NK-92 treated with Interleukin-12 subunit alpha and Interleukin-12 subunit beta, amount 100 ng/mL, for 24 hours (cell line): ENCODE measurements at regions not wholly inside any gene's neighbourhood (a gene's known extent, or its start where the extent isn't known, plus 50 kb on each side); places are given as distances from the start of the nearest gene placed in this dataset.
"Not testable (repeated sequence)": the region's sequence is repeated elsewhere in the genome, so short reads cannot be mapped to it uniquely, and the experiment has no call there.

Experiments used
- DNase-seq: peaks from one replicate; lab custom pipeline; 2025; lab: John Stamatoyannopoulos, UW

GRCh38 chr2:226578879-226579278 is 220.7 kb downstream of the IRS1 start:
- no peak for DNase-seq

- no peak for DNase-seq
Observed at GRCh38 chr2:226578373-226578772, 221.2 kb downstream of the IRS1 start.

- no peak for DNase-seq
Observed at GRCh38 chr2:226575928-226576327, 223.7 kb downstream of the IRS1 start.

- DNase-seq, result no peak
Observed at GRCh38 chr2:226573158-226573557, 226.5 kb downstream of the IRS1 start.

GRCh38 chr2:226564667-226565066 is 235.0 kb downstream of the IRS1 start:
- no peak for DNase-seq

- DNase-seq, result no peak
Observed at GRCh38 chr2:226561962-226562361, 237.7 kb downstream of the IRS1 start.

GRCh38 chr2:226560325-226560724 is 239.3 kb downstream of the IRS1 start:
- DNase-seq, result no peak

- no peak for DNase-seq
Observed at GRCh38 chr2:226559536-226559935, 240.1 kb downstream of the IRS1 start.

- no peak for DNase-seq
Observed at GRCh38 chr2:226558418-226558817, 241.2 kb downstream of the IRS1 start.

GRCh38 chr2:226556050-226556449 is 243.6 kb downstream of the IRS1 start:
- DNase-seq, result no peak

- DNase-seq, result no peak
Observed at GRCh38 chr2:226554701-226555100, 244.9 kb downstream of the IRS1 start.

- no peak for DNase-seq
Observed at GRCh38 chr2:226553333-226553732, 246.3 kb downstream of the IRS1 start.

GRCh38 chr2:226552571-226553285 is 246.9 kb downstream of the IRS1 start:
- no peak for DNase-seq

GRCh38 chr2:226551522-226552250 is 247.9 kb downstream of the IRS1 start:
- no peak for DNase-seq

- DNase-seq, result no peak
Observed at GRCh38 chr2:226550801-226551200, 248.8 kb downstream of the IRS1 start.

- no peak for DNase-seq
Observed at GRCh38 chr2:226548732-226549131, 250.9 kb downstream of the IRS1 start.

GRCh38 chr2:226544596-226545210 is 254.9 kb downstream of the IRS1 start:
- DNase-seq, result no peak

- no peak for DNase-seq
Observed at GRCh38 chr2:226540204-226540994, 259.2 kb downstream of the IRS1 start.

- no peak for DNase-seq
Observed at GRCh38 chr2:226536410-226536809, 263.2 kb downstream of the IRS1 start.

- DNase-seq, result not testable (repeated sequence)
Observed at GRCh38 chr2:226532976-226533375, 266.6 kb downstream of the IRS1 start.

- DNase-seq, result no peak
Observed at GRCh38 chr2:226531061-226531810, 268.4 kb downstream of the IRS1 start.

GRCh38 chr2:226529556-226529955 is 270.1 kb downstream of the IRS1 start:
- DNase-seq, result no peak
